Choroid plexus epithelial cell (primary cell): ENCODE measurements at regions not wholly inside any gene's neighbourhood (a gene's known extent, or its start where the extent isn't known, plus 50 kb on each side); places are given as distances from the start of the nearest gene placed in this dataset.

Source experiments
- DNase-seq: peaks from one replicate; pipeline ENCODE4 v3.0.0-alpha.2; 2010; ENCODE audit warnings: low read depth
- H3K4me3 ChIP-seq: 2 replicates; pipeline ENCODE4 v1.5.1; 2011; ENCODE audit warnings: low read depth, mild to moderate bottlenecking, control low read depth, low read length, moderate library complexity
- CTCF ChIP-seq: conservative IDR thresholded peaks from 2 replicates; pipeline ENCODE4 v1.5.1; 2011; ENCODE audit warnings: low read depth, mild to moderate bottlenecking, control low read depth, inconsistent platforms, low read length, moderate library complexity

DNA sequence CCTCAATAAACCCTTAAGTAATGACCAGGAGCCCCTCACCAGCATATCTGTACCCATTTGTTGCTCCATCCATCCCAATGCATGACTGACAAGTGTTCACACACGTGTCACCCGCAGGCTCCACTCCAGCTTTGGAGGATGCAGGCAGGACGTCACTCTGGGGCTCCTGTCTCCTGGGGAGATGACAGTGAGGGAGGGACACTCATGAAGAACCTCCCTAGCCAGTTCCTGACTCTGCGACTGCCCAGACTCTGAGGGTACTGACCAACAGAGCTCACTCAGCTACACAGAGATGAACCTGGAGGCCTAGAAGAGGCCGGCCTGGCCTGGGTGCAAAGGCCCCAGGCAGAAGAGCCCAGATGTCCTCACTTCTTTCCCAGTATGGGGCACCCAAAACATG is 135.1 kb upstream of the RET start:
- DNase-seq = no peak
- H3K4me3 ChIP-seq = no peak overlapping the region
- TF ChIP-seq CTCF = no peak

GRCh38 chr10:42942279-42942950 is 134.5 kb upstream of the RET start:
- TF ChIP-seq CTCF = no peak
- H3K4me3 ChIP-seq = no peak overlapping the region
- DNase-seq = no peak

DNA sequence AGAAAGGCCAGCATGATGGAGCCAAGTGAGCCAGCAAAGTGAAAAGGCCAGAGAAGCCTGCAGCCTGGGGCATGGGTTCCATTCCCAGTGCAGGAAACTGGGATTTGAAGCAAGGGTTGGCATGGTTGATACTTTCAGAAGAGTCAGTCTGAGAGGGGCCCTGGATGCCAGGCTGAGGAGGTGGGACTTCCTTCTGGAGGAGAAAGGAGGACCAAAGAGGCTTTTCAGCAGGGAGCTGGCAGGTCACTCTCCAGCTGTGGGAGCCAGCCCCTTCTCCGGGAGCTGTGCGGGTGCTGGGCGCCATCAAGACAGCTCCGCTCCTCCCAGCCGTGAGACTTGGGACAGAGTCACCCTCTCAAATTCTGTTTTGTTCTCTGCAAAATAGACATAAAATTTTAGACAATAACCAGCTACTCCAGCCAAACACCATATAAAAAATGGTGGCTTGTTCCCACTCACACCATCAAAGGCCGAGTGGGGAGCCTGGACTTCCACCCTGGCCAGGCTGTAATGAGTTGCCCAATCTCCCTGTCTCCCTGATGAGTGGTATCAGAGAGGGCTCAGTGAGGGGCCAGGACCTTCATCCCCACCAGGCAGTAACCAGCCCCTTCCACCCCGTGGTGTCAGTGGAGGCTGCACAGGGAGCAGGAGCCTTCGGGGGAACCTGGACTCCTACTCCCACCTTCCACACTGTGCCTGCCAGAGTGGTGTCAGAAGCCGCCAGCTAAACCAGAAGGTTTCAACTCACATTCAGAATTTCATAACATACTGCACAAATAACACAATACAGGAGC is 133.6 kb upstream of the RET start:
- no peak overlapping the region for H3K4me3 ChIP-seq
- TF ChIP-seq CTCF = no peak
- no peak for DNase-seq

DNA sequence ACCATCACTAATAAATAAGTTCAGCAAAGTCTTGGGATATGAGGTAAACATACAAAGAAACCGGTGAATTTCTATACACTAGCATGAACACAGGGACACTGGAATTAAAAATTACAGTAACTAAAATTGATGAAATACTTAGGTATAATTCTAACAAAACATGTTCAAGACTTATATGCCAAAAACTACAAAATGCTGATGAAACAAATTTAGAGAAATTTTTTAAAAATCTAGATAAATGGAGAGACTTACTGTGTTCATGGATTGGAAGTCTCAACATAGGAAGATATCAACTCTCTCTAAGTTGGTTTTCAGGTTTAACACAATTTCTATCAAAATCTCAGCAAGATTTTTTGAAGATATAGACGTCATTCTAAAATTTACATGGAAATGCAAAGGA is 128.8 kb upstream of the RET start:
- no peak overlapping the region for H3K4me3 ChIP-seq
- DNase-seq = no peak
- TF ChIP-seq CTCF = no peak

DNA sequence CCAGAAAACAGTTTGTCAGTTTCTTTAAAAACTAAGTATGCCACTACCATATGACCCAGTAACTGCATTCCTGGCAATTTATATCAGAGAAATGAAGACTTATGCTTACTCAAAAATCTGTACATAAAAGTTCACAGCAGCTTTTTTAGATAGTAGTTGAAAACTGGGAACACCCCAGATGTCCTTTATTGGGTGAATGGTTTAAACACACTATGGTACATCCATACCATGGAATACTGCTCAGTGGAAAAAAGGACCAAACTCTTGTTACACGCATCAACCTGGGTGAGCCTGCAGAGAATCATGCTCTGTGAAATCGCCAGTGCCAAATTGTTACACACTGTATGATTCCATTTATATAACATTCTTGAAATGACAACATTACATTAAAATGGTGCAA is 127.6 kb upstream of the RET start:
- H3K4me3 ChIP-seq = no peak overlapping the region
- no peak for TF ChIP-seq CTCF
- no peak for DNase-seq

- H3K4me3 ChIP-seq = no peak overlapping the region
- no peak for DNase-seq
- TF ChIP-seq CTCF = no peak
Measured at GRCh38 chr10:42950606-42951485, 126.0 kb upstream of the RET start.
